ENCODE measurements at regions not wholly inside any gene's neighbourhood (a gene's known extent, or its start where the extent isn't known, plus 50 kb on each side); places are given as distances from the start of the nearest gene placed in this dataset.

DNA sequence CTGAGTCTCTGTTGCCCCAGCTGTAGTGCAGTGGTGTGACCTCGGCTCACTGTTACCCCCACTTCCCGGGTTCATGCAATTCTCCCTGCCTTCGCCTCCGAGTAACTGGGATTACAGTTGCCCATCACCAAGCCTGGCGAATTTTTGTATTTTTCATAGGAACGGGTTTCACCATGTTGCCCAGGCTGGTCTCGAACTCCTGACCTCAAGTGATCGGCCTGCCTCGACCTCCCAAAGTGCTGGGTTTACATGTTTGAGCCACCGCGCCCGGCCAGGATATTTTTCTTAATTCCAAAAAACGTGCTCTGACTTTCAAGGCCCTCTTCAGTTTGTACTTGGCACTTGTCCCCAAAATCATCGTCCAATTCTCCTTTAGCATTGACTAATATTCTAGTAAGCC lies 129.2 kb upstream of the EPHA5 start:
- TF ChIP-seq EZH2 (IDR thresholded peaks at IDR 0.05; ENCODE audit: insufficient read depth, poor library complexity, severe bottlenecking) (no peak), EZH2phosphoT487 (IDR thresholded peaks at IDR 0.05; ENCODE audit: insufficient read depth, low read depth) (no peak)

All from GM23248 (cell line).